K562 (cell line): ENCODE measurements at regions not wholly inside any gene's neighbourhood (a gene's known extent, or its start where the extent isn't known, plus 50 kb on each side); places are given as distances from the start of the nearest gene placed in this dataset.

ENCODE experiments used
- ELF2 ChIP-seq: fragments of 250-450 bp; sonication (Bioruptor Pico); IDR thresholded peaks from 2 replicates; pipeline ENCODE4 v1.5.0; 2021; ENCODE audit warnings: mild to moderate bottlenecking
- NR2F6 ChIP-seq: fragments of 450-650 bp; formaldehyde crosslinking; IDR thresholded peaks from 2 replicates; pipeline ENCODE4 v1.4.0; 2020; ENCODE audit warnings: mild to moderate bottlenecking
- RAD21 ChIP-seq, 2 experiments: fragments of 250-450 bp in 1 of 2; fragments of 450-650 bp in 1 of 2; sonication (Bioruptor Pico) in 1 of 2; formaldehyde crosslinking in 1 of 2; IDR thresholded peaks in 1 of 2; conservative IDR thresholded peaks in 1 of 2; 2 replicates each; pipeline versions ENCODE4 v1.4.0 to v1.8.0; 2020 to 2022; ENCODE audit warnings: mild to moderate bottlenecking in 2 of 2, moderate library complexity in 1 of 2
- SMAD2 ChIP-seq: fragments of 150-350 bp; IDR thresholded peaks from 2 replicates; pipeline ENCODE4 v1.6.1; 2014; ENCODE audit warnings: low read depth, mild to moderate bottlenecking, low read length
- USF2 ChIP-seq: sonication (generic); formaldehyde crosslinking; IDR thresholded peaks from 2 replicates; pipeline ENCODE4 v1.5.0; 2020; ENCODE audit warnings: missing genetic modification reagents
- ZBTB11 ChIP-seq, 3 experiments: fragments of 200-800 bp in 1 of 3; fragments of 250-450 bp in 1 of 3; fragments of 450-650 bp in 1 of 3; sonication (Bioruptor Pico) in 1 of 3; sonication (Bioruptor generic) in 1 of 3; formaldehyde crosslinking in 1 of 3; IDR thresholded peaks; 2 replicates each; pipeline versions ENCODE4 v1.6.1 to v1.8.0; 2016 to 2022; ENCODE audit warnings: mild to moderate bottlenecking in 2 of 3, missing genetic modification characterization in 2 of 3, missing compliant biosample characterization in 1 of 3, moderate library complexity in 1 of 3
- ZNF134 ChIP-seq: fragments of 250-450 bp; sonication (Bioruptor Pico); conservative IDR thresholded peaks from 2 replicates; pipeline ENCODE4 v1.4.0; 2020
- ZNF232 ChIP-seq: sonication (generic); formaldehyde crosslinking; IDR thresholded peaks from 2 replicates; pipeline ENCODE4 v1.8.0; 2022; ENCODE audit warnings: mild to moderate bottlenecking, missing genetic modification reagents
- TF ChIP-seq, protein P1 (sequence below): sonication (generic); formaldehyde crosslinking; IDR thresholded peaks from 2 replicates; pipeline ENCODE4 v1.8.0; 2022; ENCODE audit warnings: mild to moderate bottlenecking, missing genetic modification reagents

DNA sequence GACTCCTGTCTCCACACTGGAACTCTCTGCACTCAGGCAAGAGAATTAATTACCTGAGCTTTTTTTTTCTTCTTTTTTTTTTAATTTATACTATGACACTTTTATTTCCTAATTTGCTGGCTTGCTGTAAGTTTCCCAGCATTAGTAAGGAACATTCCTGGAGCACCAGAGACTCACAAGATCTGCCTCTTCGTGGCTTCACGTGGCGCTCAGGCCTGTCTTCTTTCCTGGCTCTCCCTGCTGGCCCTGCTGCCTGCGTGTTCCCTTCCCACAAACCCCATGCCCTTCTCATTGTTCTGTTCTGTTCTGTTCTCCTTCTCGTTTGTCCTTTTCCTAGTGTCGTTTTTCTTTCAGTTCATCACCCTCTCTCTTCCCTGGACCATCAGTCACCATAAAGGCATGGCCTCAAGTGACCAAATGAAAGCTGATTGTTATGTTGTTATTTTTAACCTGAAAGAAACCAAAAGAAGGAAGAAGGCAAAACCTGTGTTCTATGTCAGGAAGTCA, 591.6 kb upstream of the PFKP start (continued):
- TF ChIP-seq ZBTB11 (CRISPR knock-in tag; IDR thresholded peaks at IDR 0.05), result no peak
- TF ChIP-seq USF2 (CRISPR knock-in tag), result no peak
- no peak for TF ChIP-seq RAD21 (CRISPR knock-in tag; conservative IDR thresholded peaks at IDR 0.05 in 1 of 2, IDR thresholded peaks at IDR 0.05 in 1 of 2)
- no peak for TF ChIP-seq ELF2 (CRISPR knock-in tag)
- TF ChIP-seq, protein P1, sequence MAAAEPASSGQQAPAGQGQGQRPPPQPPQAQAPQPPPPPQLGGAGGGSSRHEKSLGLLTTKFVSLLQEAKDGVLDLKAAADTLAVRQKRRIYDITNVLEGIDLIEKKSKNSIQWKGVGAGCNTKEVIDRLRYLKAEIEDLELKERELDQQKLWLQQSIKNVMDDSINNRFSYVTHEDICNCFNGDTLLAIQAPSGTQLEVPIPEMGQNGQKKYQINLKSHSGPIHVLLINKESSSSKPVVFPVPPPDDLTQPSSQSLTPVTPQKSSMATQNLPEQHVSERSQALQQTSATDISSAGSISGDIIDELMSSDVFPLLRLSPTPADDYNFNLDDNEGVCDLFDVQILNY (CRISPR knock-in tag), result no peak
- TF ChIP-seq SMAD2, result no peak
- TF ChIP-seq ZNF134 (CRISPR knock-in tag), result no peak
- TF ChIP-seq NR2F6 (CRISPR knock-in tag), result no peak
- TF ChIP-seq ZNF232 (CRISPR knock-in tag), result no peak
